K562 (cell line): ENCODE measurements at regions not wholly inside any gene's neighbourhood (a gene's known extent, or its start where the extent isn't known, plus 50 kb on each side); places are given as distances from the start of the nearest gene placed in this dataset.

Experiments used
- ARNT ChIP-seq, 2 experiments: fragments of 450-650 bp; IDR thresholded peaks; 2 replicates each; pipeline ENCODE4 v1.6.1; 2016; ENCODE audit warnings: mild to moderate bottlenecking in 1 of 2
- CLOCK ChIP-seq: fragments of 250-450 bp; sonication (Bioruptor Pico); IDR thresholded peaks from 2 replicates; pipeline ENCODE4 v1.4.0; 2020; ENCODE audit warnings: mild to moderate bottlenecking, moderate library complexity, borderline replicate concordance
- JUN ChIP-seq, 2 experiments: sonication (generic) in 1 of 2; formaldehyde crosslinking in 1 of 2; IDR thresholded peaks; 2 replicates each; pipeline versions ENCODE4 v1.6.1 to v1.8.0; 2012 to 2022; ENCODE audit warnings: borderline replicate concordance in 2 of 2, mild to moderate bottlenecking in 2 of 2, improper control_type of control experiment in 1 of 2, low read depth in 1 of 2, low read length in 1 of 2, missing genetic modification reagents in 1 of 2
- RBM39 ChIP-seq: fragments of 200-400 bp; formaldehyde crosslinking; optimal IDR thresholded peaks from 2 replicates; pipeline ENCODE3; 2018; ENCODE audit warnings: low read depth, low read length
- SMAD1 ChIP-seq: fragments of 150-350 bp; IDR thresholded peaks from 2 replicates; pipeline ENCODE4 v1.6.1; 2014; ENCODE audit warnings: low read length, low read depth; ENCODE audit not compliant: partially characterized antibody
- THRAP3 ChIP-seq: fragments of 450-650 bp; IDR thresholded peaks from 2 replicates; pipeline ENCODE4 v1.6.1; 2016; ENCODE audit warnings: mild to moderate bottlenecking, inconsistent platforms, borderline replicate concordance
- U2AF1 ChIP-seq: fragments of 200-400 bp; formaldehyde crosslinking; optimal IDR thresholded peaks from 2 replicates; pipeline ENCODE3; 2017; ENCODE audit warnings: mild to moderate bottlenecking, low read depth, low read length, moderate library complexity
- ZBTB40 ChIP-seq, 2 experiments: fragments of 450-650 bp in 1 of 2; sonication (generic) in 1 of 2; formaldehyde crosslinking in 1 of 2; IDR thresholded peaks; 2 replicates each; pipeline versions ENCODE4 v1.7.1 to v1.9.0; 2016 to 2022; ENCODE audit warnings: inconsistent platforms in 1 of 2, mild to moderate bottlenecking in 1 of 2, missing genetic modification reagents in 1 of 2
- ZNF121 ChIP-seq: sonication (generic); formaldehyde crosslinking; conservative IDR thresholded peaks from 2 replicates; pipeline ENCODE4 v1.8.0; 2022; ENCODE audit warnings: missing genetic modification reagents
- ZNF511 ChIP-seq: sonication (generic); formaldehyde crosslinking; IDR thresholded peaks from 2 replicates; pipeline ENCODE4 v1.8.0; 2022; ENCODE audit warnings: mild to moderate bottlenecking, missing genetic modification reagents

GRCh38 chr20:40497899-40498691, 190.9 kb downstream of the MAFB start (continued):
- TF ChIP-seq CLOCK (CRISPR knock-in tag) (no peak), ZNF511 (CRISPR knock-in tag) (no peak), ARNT (IDR thresholded peaks at IDR 0.05) (no peak), SMAD1 (no peak), RBM39 (no peak), THRAP3 (no peak), JUN (IDR thresholded peaks at IDR 0.05; ENCODE audit: borderline replicate concordance, low read depth, low read length) (no peak), JUN (CRISPR knock-in tag; IDR thresholded peaks at IDR 0.05; ENCODE audit: borderline replicate concordance) (no peak), ZBTB40 (IDR thresholded peaks at IDR 0.05) (no peak), ZBTB40 (CRISPR knock-in tag; IDR thresholded peaks at IDR 0.05) (no peak), ZNF121 (CRISPR knock-in tag) (no peak), U2AF1 (no peak)
